ENCODE measurements at regions not wholly inside any gene's neighbourhood (a gene's known extent, or its start where the extent isn't known, plus 50 kb on each side); places are given as distances from the start of the nearest gene placed in this dataset.
"Not testable (repeated sequence)": the region's sequence is repeated elsewhere in the genome, so short reads cannot be mapped to it uniquely, and the experiment has no call there.

DNA sequence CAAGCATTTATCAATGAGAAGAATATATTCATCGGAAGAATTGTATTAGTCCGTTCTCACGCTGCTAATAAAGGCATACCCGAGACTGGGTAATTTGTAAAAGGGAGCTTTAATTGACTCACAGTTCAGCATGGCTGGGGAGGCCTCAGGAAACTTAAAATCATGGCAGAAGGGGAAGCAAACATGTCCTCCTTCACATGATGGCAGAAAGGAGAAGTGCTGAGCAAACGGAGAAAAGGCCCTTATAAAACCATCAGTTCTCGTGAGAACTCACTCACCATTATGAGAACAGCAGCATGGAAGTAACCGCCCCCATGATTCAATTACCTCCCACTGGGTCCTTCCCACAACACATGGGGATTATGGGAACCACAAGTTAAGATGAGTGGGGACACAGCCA is 1688.2 kb downstream of the SPATA31A7 start:
- DNase-seq (ENCODE audit: low spot score): not testable (repeated sequence)

DNA sequence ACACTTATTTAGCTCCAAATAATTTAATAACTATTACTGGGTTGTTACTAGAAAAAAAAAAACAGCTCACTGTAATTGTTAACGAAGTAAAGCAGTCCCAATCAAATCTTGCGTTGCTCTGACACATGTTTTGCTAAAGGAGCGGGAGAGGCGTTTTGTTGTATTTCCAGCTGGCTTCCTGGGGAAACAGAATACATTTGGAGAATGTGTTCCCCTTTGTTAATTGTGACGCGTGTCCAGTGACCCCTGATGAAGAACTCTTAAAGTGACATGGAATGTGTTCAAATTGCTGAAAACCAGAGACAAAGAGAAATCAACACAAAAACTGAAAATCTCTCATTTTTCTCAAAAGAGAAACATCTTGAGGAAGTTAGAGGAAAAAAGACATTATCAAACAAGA is 1690.6 kb downstream of the SPATA31A7 start:
- not testable (repeated sequence) for DNase-seq (ENCODE audit: low spot score)

DNA sequence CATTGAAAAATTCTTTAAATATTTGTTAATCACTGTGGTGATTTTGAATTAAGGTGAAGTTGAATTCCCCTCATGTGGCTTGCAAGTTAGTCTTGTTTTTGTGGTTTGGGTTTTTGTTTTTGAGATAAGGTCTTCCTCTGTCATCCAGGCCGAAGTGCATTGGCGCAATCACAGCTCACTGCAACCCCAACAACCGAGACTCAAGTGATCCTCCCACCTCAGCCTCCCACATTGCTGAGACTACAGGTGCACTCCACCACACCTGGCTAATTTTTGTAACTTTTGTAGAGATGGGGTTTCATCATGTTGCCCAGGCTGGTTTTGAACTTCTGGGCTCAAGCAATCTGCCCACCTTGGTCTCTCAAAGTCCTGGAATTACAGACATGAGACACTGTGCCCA is 1691.1 kb downstream of the SPATA31A7 start:
- DNase-seq (ENCODE audit: low spot score): not testable (repeated sequence)

GRCh38 chr9:62881811-62882210 is 1692.0 kb downstream of the SPATA31A7 start:
- DNase-seq (ENCODE audit: low spot score): not testable (repeated sequence)

DNA sequence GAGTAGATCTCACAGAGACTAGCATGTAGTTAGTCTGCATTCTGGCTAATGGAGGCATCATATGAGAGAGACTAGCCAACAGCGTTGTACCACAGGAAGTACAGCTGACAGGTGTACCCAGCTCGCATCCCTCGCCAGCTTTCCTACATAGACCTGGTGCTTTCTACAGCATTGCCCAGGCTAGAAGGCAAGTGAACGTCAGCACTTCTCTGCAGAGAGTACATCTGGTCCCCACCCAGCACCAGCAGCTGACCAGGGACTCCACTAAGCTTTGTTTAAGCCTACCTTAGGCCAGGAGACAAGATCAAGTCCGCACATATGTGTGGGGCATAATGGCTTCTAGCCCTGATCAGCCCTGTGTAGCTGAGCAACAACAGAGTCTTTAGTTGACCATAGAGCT is 1692.9 kb downstream of the SPATA31A7 start:
- not testable (repeated sequence) for DNase-seq (ENCODE audit: low spot score)

DNA sequence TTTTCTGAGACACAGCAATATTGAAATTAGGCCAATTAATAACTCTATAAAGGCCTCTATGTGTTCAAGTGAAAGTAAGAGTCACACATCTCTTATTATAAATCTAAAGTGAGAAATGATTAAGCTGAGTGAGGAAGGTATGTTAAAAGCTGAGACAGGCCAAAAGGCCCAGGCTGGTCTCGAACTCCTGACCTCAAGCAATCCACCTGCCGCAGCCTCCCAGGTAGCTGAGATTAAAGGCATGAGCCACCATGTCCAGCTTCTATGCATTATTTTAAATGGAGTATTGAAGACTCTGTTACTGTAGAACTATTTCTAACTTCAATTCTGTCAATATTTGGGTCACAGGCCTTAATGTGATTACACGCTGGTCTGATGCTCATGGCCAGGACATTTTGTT is 1706.9 kb downstream of the SPATA31A7 start:
- DNase-seq (ENCODE audit: low spot score): not testable (repeated sequence)

DNA sequence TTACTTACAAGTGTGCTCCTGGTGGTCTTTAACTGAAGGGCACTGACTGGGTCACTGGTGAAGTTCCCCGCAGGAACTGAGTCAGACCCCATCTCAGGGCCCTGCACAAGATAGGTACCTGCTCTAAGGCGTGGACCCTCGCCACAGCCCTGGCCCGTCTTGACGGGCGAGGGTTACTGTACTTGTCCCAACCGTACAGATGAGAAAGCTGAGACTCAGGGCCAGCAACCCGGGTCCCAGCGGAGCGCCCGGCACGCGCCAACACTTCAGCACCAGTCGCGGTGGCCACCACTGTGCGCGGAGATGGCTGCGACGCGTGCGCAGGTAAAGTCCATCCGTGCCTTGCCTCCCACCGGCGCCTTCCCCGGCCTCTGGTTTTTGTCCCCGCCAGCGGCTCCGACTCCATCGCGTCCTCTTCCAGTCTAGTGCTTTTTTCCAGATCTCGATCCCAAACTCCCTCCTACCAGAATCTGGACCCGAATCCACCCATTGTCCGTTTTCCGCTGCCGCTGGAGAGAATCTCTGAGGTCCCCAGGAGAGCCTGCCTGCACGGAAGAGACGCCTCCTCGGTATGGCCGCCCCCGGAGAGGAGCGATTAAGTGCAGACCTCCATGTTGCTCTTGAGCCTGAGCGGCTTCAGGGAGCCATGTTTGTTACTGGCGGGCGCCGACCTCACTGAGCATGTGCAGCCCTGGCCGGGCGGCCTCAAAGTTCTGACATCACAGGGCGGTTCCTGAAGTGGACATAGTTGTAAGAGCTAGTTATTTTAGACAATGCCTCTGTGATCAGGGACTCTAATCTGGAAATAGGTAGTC is 1707.8 kb downstream of the SPATA31A7 start:
- DNase-seq (ENCODE audit: low spot score): not testable (repeated sequence)

DNA sequence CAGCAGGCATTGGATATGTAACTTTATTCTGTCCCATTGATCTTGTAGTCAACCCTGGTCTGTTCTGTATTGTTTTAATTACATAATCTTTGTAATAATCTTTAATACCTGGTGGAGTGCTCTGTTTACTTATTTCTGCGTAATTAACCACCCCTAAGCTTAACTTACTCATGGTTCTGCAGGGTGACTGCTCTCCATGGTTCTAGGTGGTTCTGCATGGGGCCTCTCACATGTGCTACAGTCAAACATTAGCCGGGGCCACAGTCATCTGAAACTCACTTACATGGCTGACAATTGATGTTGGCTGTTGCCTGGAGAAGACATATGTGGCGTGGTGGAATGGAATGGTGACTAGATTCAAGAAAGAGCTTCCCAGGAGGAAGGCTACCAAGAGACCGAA is 1709.8 kb downstream of the SPATA31A7 start:
- not testable (repeated sequence) for DNase-seq (ENCODE audit: low spot score)

DNA sequence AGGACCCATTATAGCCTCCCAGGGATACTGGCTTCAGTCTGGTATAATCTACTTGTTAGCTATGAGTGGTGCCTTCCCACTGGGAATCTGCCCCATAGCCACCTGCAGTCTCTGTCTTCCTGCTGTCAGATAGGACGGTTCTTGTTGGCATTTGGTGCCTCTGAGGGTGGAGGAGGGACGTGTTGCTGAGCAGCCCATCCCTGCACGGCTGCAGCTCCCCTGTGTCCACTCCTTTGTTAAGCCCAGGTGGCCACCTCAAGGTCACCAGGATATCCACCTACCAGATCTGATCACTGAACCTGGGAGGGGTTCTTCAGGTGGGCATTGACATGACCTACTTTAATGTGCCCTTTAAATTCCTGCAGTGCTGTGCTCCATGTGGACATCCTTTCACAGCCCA is 1714.2 kb downstream of the SPATA31A7 start:
- DNase-seq (ENCODE audit: low spot score): not testable (repeated sequence)

GRCh38 chr9:62905722-62906121 is 1715.9 kb downstream of the SPATA31A7 start:
- DNase-seq (ENCODE audit: low spot score): not testable (repeated sequence)

- DNase-seq (ENCODE audit: low spot score): not testable (repeated sequence)
Observed at GRCh38 chr9:62907866-62908265, 1718.0 kb downstream of the SPATA31A7 start.

DNA sequence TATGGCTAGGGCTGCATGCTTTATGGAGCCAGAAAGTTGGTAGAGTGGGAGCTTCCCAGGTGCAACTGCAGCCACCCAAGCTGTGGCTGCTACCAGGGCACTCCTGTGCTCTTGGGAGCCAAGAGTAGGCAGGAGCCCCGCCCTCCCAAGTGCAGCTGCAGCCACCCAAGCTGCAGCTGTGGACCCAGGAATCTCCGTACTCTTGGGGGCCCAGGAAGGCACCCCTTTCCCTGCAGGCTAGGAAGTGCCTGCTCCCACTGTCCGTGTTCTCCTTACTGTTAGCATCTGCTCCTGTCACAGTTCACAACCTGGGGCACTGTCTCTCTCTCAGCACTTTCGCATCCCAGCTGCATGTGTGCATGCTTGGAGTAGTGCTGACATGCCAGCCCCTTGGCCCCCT is 1718.4 kb downstream of the SPATA31A7 start:
- not testable (repeated sequence) for DNase-seq (ENCODE audit: low spot score)

- not testable (repeated sequence) for DNase-seq (ENCODE audit: low spot score)
Observed at GRCh38 chr9:62909447-62909846, 1719.6 kb downstream of the SPATA31A7 start.

GRCh38 chr9:62912278-62912677 is 1722.4 kb downstream of the SPATA31A7 start:
- DNase-seq (ENCODE audit: low spot score): not testable (repeated sequence)

DNA sequence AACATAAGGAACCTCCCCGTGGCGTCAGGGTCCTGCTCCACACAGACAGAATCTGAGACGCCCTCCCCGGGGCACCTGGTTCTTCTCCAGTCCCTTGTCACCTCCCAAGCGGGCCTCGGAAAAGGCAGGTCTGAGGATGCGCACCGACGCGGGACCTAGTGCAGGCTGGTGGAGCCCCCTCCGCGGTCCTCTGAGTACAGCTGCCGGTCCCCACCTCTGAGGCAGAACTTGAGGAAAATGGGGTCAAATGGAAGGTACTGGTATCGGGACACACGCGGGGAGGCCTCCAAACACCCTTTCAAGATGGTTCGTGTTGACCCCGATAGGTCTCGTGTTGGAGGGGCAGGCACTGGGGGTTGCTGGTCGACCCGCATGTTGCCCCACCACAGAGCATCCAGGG is 1725.3 kb downstream of the SPATA31A7 start:
- DNase-seq (ENCODE audit: low spot score): not testable (repeated sequence)

- not testable (repeated sequence) for DNase-seq (ENCODE audit: low spot score)
Observed at GRCh38 chr9:62915661-62916060, 1725.8 kb downstream of the SPATA31A7 start.

DNA sequence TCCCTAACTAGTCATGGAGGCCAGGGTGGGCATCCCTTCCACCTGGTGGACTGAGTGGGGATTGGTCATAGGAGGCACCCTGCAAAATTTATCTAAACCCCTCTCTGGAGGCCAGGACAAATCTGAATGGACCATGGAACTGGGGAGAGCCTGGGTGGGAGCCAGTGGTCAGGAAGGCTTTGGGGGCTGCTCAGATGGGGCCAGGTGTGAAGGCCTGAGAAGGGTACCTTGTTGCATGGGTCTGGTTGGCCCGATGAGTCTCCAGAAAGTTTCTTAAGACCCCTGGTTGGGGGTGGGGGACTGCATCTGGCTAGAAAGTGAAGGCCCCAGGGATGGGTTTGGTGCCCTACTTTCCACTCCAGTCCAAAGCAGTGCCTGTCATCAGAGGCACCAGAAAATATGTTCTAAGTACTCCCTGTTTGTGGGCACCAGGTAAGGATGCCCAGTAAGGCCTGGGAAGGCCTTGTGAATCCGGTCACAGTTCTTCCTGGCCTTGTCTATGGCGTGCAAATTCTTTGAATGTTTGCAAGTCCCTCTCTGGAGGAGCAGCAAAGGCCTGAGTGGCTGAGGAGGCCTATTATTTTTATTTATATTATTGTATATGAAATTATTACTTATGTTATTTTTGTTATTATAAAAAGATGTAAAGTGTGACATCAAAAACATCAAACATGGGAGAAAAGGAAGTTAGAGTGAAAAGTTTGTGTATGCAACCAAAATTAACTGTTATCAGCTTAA is 1729.0 kb downstream of the SPATA31A7 start:
- DNase-seq (ENCODE audit: low spot score): not testable (repeated sequence)

DNA sequence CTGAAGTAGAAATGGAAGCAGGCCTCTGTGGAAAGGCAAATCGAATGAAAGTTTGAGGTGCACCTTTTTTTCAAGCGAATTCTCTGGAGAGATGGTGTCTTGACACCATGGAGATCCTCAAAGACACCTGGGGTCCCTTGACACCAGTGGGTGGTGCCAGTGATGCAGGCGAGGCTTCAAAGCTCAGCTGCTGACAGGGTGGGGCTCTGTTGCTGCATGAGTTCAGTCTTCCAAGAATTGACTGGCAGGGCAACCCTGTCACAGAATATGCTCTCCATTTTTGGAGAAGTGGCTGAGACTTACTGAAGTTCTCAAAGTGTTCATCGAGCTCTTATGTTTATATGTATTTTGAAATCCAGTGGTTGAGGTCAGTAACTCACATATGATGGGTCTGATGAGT is 1741.6 kb downstream of the SPATA31A7 start:
- not testable (repeated sequence) for DNase-seq (ENCODE audit: low spot score)

DNA sequence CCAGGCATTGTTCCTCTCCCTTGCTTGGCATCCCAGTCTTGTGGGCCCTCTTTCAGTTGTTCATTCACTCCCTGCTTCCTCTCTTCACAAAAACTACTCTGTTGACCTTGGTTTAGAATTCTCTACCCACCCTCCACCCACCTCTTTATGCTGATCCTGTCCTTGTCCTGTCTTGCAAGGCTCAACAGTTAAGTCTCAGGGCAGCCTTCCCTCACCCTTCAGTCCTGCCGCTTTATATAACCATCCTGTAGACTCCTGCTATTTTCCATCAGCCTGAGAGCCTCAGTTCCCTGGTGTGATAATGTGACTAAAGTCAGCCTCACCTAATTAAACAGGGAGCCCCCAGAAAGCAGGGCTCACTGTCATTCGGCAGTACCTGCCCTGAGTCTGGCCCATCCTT is 1763.0 kb downstream of the SPATA31A7 start:
- DNase-seq (ENCODE audit: low spot score): not testable (repeated sequence)
